RWPE2 (cell line): ENCODE measurements at regions not wholly inside any gene's neighbourhood (a gene's known extent, or its start where the extent isn't known, plus 50 kb on each side); places are given as distances from the start of the nearest gene placed in this dataset.
A peak's percentile ranks its signal among the peaks of the same experiment; 100 is the strongest.

Experiments
- ATAC-seq: fragments of 200-7000 bp; cut with Tn5 transposase; 3 replicates; pipeline ENCODE4 v1.9.1; 2021; ENCODE audit warnings: low read depth
- DNase-seq: peaks from one replicate; pipeline ENCODE4 v3.0.0-alpha.2; 2020; ENCODE audit warnings: low spot score
- H3K27ac ChIP-seq: fragments of 450-650 bp; 2 replicates; pipeline ENCODE4 v1.5.1; 2017; ENCODE audit warnings: mild to moderate bottlenecking; ENCODE audit not compliant: poor library complexity, severe bottlenecking
- H3K27me3 ChIP-seq: fragments of 250-450 bp; sonication (Bioruptor Pico); 2 replicates; pipeline ENCODE4 v1.5.1; 2021; ENCODE audit warnings: mild to moderate bottlenecking, moderate library complexity; ENCODE audit not compliant: insufficient read depth, poor library complexity, severe bottlenecking
- H3K36me3 ChIP-seq: fragments of 250-450 bp; sonication (Bioruptor Pico); 2 replicates; pipeline ENCODE4 v1.5.1; 2020; ENCODE audit warnings: low read depth, mild to moderate bottlenecking, moderate library complexity
- H3K4me1 ChIP-seq: fragments of 250-450 bp; sonication (Bioruptor Pico); 2 replicates; pipeline ENCODE4 v1.5.1; 2021; ENCODE audit warnings: mild to moderate bottlenecking, moderate library complexity; ENCODE audit not compliant: insufficient read depth, poor library complexity, severe bottlenecking
- H3K4me3 ChIP-seq: fragments of 250-450 bp; sonication (Bioruptor Pico); 2 replicates; pipeline ENCODE4 v1.5.1; 2021; ENCODE audit warnings: mild to moderate bottlenecking, moderate library complexity; ENCODE audit not compliant: severe bottlenecking
- H3K9me3 ChIP-seq: fragments of 250-450 bp; sonication (Bioruptor Pico); 2 replicates; pipeline ENCODE4 v1.5.1; 2021; ENCODE audit warnings: mild to moderate bottlenecking, moderate library complexity; ENCODE audit not compliant: severe bottlenecking
- TF ChIP-seq, protein P1 (sequence below): fragments of 450-650 bp; IDR thresholded peaks from one replicate; pipeline ENCODE4 v1.5.1; 2017; ENCODE audit warnings: mild to moderate bottlenecking, moderate library complexity; ENCODE audit not compliant: poor library complexity, severe bottlenecking

DNA sequence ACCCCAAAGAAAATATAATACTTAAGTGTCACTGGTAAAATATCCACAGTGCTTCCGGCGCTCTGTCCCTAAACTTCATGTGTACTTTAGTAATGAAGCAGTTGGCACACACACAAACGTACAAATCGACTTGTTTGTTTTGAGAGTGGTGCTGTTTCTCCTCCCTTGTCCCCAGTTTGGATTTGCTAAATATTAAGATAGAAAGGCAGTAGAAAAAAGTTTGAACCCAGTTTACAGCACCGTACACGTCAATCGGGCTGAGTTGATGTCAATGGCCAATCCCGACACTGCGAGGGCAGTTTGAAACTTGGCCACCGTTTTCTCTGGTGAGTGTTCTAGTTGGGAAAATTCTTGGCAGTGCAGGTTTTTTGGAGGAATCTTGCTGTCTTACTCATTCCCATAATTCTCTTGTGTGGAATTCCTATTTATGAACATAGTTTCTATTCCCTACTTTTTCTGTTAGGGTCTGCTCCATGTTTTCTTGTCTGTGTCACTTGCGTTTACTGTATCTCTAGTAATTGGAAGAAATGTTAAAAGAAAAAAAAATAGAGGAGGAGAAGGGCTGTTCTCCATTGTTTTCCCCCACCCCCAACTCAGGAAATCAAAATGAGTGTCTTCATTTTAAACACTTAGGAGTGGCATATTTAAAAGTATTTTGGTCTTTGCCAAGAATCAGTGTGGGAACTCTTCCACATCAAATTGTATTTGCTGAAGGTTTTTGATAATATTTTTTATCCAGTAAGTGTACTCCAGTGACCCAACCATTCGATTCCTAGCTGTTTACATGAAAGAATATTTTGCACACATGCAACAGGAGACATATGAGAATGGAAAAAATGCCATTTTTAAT, 72.3 kb downstream of the OR2B2 start:
- peak overlapping the region; percentile 93 for H3K27ac ChIP-seq
- no peak for DNase-seq
- H3K4me1 ChIP-seq: peaks cover 20% of the 10 kb centered on the region
- ATAC-seq: peak; percentile 39
- no peaks in the 10 kb centered on the region for H3K27me3 ChIP-seq
- TF ChIP-seq, protein P1, sequence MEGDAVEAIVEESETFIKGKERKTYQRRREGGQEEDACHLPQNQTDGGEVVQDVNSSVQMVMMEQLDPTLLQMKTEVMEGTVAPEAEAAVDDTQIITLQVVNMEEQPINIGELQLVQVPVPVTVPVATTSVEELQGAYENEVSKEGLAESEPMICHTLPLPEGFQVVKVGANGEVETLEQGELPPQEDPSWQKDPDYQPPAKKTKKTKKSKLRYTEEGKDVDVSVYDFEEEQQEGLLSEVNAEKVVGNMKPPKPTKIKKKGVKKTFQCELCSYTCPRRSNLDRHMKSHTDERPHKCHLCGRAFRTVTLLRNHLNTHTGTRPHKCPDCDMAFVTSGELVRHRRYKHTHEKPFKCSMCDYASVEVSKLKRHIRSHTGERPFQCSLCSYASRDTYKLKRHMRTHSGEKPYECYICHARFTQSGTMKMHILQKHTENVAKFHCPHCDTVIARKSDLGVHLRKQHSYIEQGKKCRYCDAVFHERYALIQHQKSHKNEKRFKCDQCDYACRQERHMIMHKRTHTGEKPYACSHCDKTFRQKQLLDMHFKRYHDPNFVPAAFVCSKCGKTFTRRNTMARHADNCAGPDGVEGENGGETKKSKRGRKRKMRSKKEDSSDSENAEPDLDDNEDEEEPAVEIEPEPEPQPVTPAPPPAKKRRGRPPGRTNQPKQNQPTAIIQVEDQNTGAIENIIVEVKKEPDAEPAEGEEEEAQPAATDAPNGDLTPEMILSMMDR: no peak
- no peaks in the 10 kb centered on the region for H3K36me3 ChIP-seq
- H3K4me3 ChIP-seq: peak overlapping the region; percentile 69
- H3K9me3 ChIP-seq: no peaks in the 10 kb centered on the region

DNA sequence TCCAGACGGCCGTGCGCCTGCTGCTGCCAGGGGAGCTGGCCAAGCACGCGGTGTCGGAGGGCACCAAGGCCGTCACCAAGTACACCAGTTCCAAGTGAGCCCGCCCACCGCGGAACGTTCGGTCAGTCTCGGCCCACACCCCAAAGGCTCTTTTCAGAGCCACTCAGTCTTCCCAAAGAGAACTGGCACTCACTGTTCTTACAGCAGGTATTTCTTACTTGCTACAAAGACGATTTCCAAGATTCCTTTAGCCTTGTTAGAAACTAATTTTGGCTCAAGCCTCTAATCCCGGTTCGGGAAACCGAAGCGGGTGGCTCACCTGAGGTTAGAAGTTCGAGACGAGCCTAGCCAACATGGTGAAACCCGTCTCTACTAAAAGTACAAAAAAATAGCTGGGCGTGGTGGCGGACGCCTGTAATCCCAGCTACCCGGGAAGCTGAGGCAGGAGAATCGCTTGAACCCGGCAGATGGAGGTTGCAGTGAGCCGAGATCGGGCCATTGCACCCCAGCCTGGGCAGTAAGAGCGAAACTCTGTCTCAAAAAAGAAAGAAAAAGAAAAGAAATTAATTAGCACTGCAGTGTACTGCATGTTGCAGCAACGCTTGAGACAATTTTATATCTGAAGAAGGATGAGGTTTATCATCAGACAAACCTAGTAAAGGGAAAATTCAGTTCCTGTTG, 73.1 kb downstream of the OR2B2 start:
- H3K4me3 ChIP-seq: peak overlapping the region; percentile 69
- H3K36me3 ChIP-seq: no peaks in the 10 kb centered on the region
- DNase-seq (no peak), ATAC-seq (no peak)
- peak overlapping the region; percentile 93 for H3K27ac ChIP-seq
- H3K27me3 ChIP-seq: no peaks in the 10 kb centered on the region
- peaks cover 20% of the 10 kb centered on the region for H3K4me1 ChIP-seq
- TF ChIP-seq, protein P1: no peak
- no peaks in the 10 kb centered on the region for H3K9me3 ChIP-seq

DNA sequence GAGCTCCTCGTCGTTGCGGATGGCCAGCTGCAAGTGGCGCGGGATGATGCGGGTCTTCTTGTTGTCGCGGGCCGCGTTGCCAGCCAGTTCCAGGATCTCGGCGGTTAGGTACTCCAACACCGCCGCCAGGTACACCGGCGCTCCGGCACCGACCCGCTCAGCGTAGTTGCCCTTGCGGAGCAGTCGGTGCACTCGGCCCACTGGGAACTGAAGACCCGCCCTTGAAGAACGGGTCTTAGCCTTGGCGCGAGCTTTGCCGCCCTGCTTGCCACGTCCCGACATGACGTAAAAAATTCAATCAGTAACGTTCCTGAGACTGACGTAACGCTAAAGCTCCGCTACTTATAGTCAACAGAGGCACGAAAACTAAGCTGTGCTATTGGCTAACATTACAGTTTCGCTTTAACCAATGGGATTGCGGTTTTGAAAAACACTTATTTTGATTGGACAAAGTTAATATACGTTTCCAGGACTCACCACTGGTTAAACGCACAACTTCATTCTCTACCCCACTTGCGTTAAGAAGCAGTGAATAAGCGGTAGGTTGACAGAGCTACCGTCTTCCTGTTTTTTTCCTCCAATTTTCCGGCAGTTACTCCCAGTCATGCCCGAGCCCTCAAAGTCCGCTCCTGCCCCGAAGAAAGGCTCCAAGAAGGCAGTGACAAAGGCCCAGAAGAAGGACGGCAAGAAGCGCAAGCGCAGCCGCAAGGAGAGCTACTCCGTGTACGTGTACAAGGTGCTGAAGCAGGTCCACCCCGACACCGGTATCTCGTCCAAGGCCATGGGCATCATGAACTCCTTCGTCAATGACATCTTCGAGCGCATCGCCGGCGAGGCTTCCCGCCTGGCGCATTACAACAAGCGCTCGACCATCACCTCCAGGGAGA, 73.9 kb downstream of the OR2B2 start:
- DNase-seq (peak; percentile 82), ATAC-seq (peak; percentile 75)
- peak overlapping the region; percentile 93 for H3K27ac ChIP-seq
- H3K36me3 ChIP-seq: no peaks in the 10 kb centered on the region
- TF ChIP-seq, protein P1: no peak
- H3K27me3 ChIP-seq: no peaks in the 10 kb centered on the region
- H3K4me3 ChIP-seq: peak overlapping the region; percentile 69
- H3K9me3 ChIP-seq: no peaks in the 10 kb centered on the region
- H3K4me1 ChIP-seq: peaks cover 20% of the 10 kb centered on the region

DNA sequence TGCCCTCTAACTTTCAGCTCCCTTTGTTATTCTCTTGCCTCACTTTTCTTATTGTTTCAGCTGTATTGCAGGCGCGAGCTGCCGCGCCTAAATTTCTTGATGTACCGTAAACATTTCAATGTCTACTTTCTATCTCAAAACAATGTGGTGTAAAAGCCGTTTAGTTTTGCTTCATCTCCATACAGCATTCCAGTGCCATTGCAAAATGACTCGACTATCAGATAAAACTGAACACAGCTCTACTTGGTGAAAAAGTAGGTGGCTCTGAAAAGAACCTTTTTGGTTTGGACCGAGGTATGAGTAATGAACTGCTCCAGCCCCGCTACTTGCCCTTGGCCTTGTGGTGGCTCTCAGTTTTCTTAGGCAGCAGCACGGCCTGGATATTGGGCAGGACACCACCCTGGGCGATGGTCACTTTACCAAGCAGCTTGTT, 74.6 kb downstream of the OR2B2 start:
- H3K27ac ChIP-seq: peak overlapping the region; percentile 93
- no peaks in the 10 kb centered on the region for H3K27me3 ChIP-seq
- peak overlapping the region; percentile 69 for H3K4me3 ChIP-seq
- no peaks in the 10 kb centered on the region for H3K9me3 ChIP-seq
- DNase-seq (no peak), ATAC-seq (no peak)
- peaks cover 20% of the 10 kb centered on the region for H3K4me1 ChIP-seq
- TF ChIP-seq, protein P1: no peak
- H3K36me3 ChIP-seq: no peaks in the 10 kb centered on the region
